GM23338 (cell line): ENCODE measurements at regions not wholly inside any gene's neighbourhood (a gene's known extent, or its start where the extent isn't known, plus 50 kb on each side); places are given as distances from the start of the nearest gene placed in this dataset.
A peak's percentile ranks its signal among the peaks of the same experiment; 100 is the strongest.

Experiments
- ATAC-seq: fragments of 200-7000 bp; cut with Tn5 transposase; 3 replicates; pipeline ENCODE4 v1.9.1; 2020
- DNase-seq: peaks from one replicate; pipeline ENCODE4 v3.0.0-alpha.2; 2015; ENCODE audit warnings: low spot score
- H2AFZ ChIP-seq: fragments of 200-600 bp; sonication (generic); 2 replicates; pipeline ENCODE4 v1.8.0; 2016; ENCODE audit warnings: antibody characterized with exemption, mild to moderate bottlenecking, moderate library complexity
- H3F3A ChIP-seq: fragments of 200-600 bp; sonication (generic); replicated peaks from 2 replicates; pipeline ENCODE4 v1.8.0; 2017; ENCODE audit warnings: antibody characterized with exemption, mixed run types, low read depth
- H3K27ac ChIP-seq: fragments of 200-600 bp; sonication (generic); 2 replicates; pipeline ENCODE4 v1.6.1; 2016; ENCODE audit warnings: low read depth
- H3K27me3 ChIP-seq: fragments of 200-600 bp; sonication (generic); 2 replicates; pipeline ENCODE4 v1.8.0; 2016; ENCODE audit warnings: mild to moderate bottlenecking, mixed run types, moderate library complexity; ENCODE audit not compliant: insufficient read depth
- H3K36me3 ChIP-seq: fragments of 200-600 bp; sonication (generic); 2 replicates; pipeline ENCODE4 v1.8.0; 2016; ENCODE audit warnings: mild to moderate bottlenecking; ENCODE audit not compliant: insufficient read depth
- H3K4me1 ChIP-seq: fragments of 200-600 bp; sonication (generic); 2 replicates; pipeline ENCODE4 v1.8.0; 2016; ENCODE audit warnings: mild to moderate bottlenecking, moderate library complexity; ENCODE audit not compliant: insufficient read depth
- H3K4me2 ChIP-seq: fragments of 200-600 bp; sonication (generic); 2 replicates; pipeline ENCODE4 v1.7.1; 2017; ENCODE audit warnings: mixed run types
- H3K4me3 ChIP-seq: fragments of 200-600 bp; sonication (generic); 2 replicates; pipeline ENCODE4 v1.6.1; 2016; ENCODE audit warnings: mixed run types
- H3K79me2 ChIP-seq: fragments of 200-600 bp; sonication (generic); replicated peaks from 2 replicates; pipeline ENCODE4 v1.8.0; 2017; ENCODE audit warnings: mild to moderate bottlenecking; ENCODE audit not compliant: insufficient read depth
- H3K9me2 ChIP-seq: fragments of 200-600 bp; sonication (generic); 2 replicates; pipeline ENCODE4 v1.8.0; 2017; ENCODE audit not compliant: insufficient read depth
- H4K20me1 ChIP-seq: fragments of 200-600 bp; sonication (generic); replicated peaks from 2 replicates; pipeline ENCODE4 v1.8.0; 2017; ENCODE audit warnings: mild to moderate bottlenecking; ENCODE audit not compliant: insufficient read depth
- H3K27ac Mint-ChIP-seq: 2 replicates; pipeline ENCODE4 v1.8.0; 2020; ENCODE audit warnings: inconsistent platforms, mild to moderate bottlenecking, moderate library complexity, mixed read lengths
- H3K27me3 Mint-ChIP-seq: 3 replicates; pipeline ENCODE4 v1.8.0; 2022; ENCODE audit warnings: low read depth, mild to moderate bottlenecking, moderate library complexity, mixed read lengths, inconsistent platforms; ENCODE audit not compliant: insufficient read depth, poor library complexity
- H3K36me3 Mint-ChIP-seq: 3 replicates; pipeline ENCODE4 v1.8.0; 2021; ENCODE audit warnings: low read depth, mild to moderate bottlenecking, inconsistent platforms, moderate library complexity, mixed read lengths
- H3K4me1 Mint-ChIP-seq: 3 replicates; pipeline ENCODE4 v1.8.0; 2020; ENCODE audit warnings: mild to moderate bottlenecking, inconsistent platforms, mixed read lengths
- H3K4me3 Mint-ChIP-seq: 3 replicates; pipeline ENCODE4 v1.8.0; 2021; ENCODE audit warnings: moderate library complexity, mild to moderate bottlenecking, inconsistent platforms, mixed read lengths
- H3K9me3 Mint-ChIP-seq: 3 replicates; pipeline ENCODE4 v1.8.0; 2020; ENCODE audit warnings: moderate library complexity, mild to moderate bottlenecking, inconsistent platforms, mixed read lengths
- CREB1 ChIP-seq: fragments of 250-450 bp; sonication (Bioruptor Pico); IDR thresholded peaks from 2 replicates; pipeline ENCODE4 v1.5.0; 2020; ENCODE audit warnings: low read depth, mild to moderate bottlenecking, moderate library complexity
- CTCF ChIP-seq, 2 experiments: fragments of 200-600 bp in 1 of 2; sonication (generic) in 1 of 2; conservative IDR thresholded peaks; 2 replicates each; pipeline versions ENCODE4 v1.5.1 to v1.6.1; 2016 to 2017; ENCODE audit warnings: antibody characterized with exemption in 2 of 2, low read depth in 2 of 2, mild to moderate bottlenecking in 2 of 2, moderate library complexity in 1 of 2
- ETS1 ChIP-seq: IDR thresholded peaks from 2 replicates; pipeline ENCODE4 v1.6.1; 2016; ENCODE audit warnings: antibody characterized with exemption
- EZH2 ChIP-seq: fragments of 200-600 bp; sonication (generic); IDR thresholded peaks from one replicate; pipeline ENCODE4 v1.8.0; 2017; ENCODE audit warnings: antibody characterized with exemption, mild to moderate bottlenecking, low read depth; ENCODE audit not compliant: unreplicated experiment
- EZH2phosphoT487 ChIP-seq: fragments of 200-600 bp; sonication (generic); IDR thresholded peaks from one replicate; pipeline ENCODE4 v1.8.1; 2018; ENCODE audit warnings: antibody characterized with exemption; ENCODE audit not compliant: unreplicated experiment
- JUNB ChIP-seq: IDR thresholded peaks from one replicate; pipeline ENCODE4 v1.6.1; 2016; ENCODE audit warnings: antibody characterized with exemption; ENCODE audit not compliant: unreplicated experiment
- NANOG ChIP-seq: IDR thresholded peaks from 2 replicates; pipeline ENCODE4 v1.6.1; 2016; ENCODE audit warnings: antibody characterized with exemption, borderline replicate concordance
- ZNF114 ChIP-seq: fragments of 250-450 bp; sonication (Bioruptor Pico); IDR thresholded peaks from 2 replicates; pipeline ENCODE4 v1.5.0; 2020; ENCODE audit warnings: mild to moderate bottlenecking, moderate library complexity
- ZNF331 ChIP-seq: fragments of 250-450 bp; sonication (Bioruptor Pico); IDR thresholded peaks from 2 replicates; pipeline ENCODE4 v1.5.0; 2020; ENCODE audit warnings: low read depth, mild to moderate bottlenecking, moderate library complexity

GRCh38 chr4:111500858-111501257, 644.4 kb upstream of the FAM241A start:
- Histone ChIP-seq H3K27ac (no peak overlapping the region), H2AFZ (no peak overlapping the region), H3F3A (no peaks in the 10 kb centered on the region), H3K79me2 (no peaks in the 10 kb centered on the region), H3K4me2 (no peak overlapping the region), H4K20me1 (no peaks in the 10 kb centered on the region), H3K4me1 (no peaks in the 10 kb centered on the region), H3K4me3 (no peak overlapping the region), H3K9me2 (no peaks in the 10 kb centered on the region), H3K36me3 (no peaks in the 10 kb centered on the region), H3K27me3 (no peaks in the 10 kb centered on the region)
- H3K4me3 Mint-ChIP-seq = no peak overlapping the region
- DNase-seq (no peak), ATAC-seq (no peak)
- H3K27me3 Mint-ChIP-seq = no peaks in the 10 kb centered on the region
- no peak for TF ChIP-seq CTCF (conservative IDR thresholded peaks at IDR 0.05; ENCODE audit: low read depth in 2 of 2)
- TF ChIP-seq EZH2phosphoT487 = no peak
- no peak for TF ChIP-seq JUNB
- TF ChIP-seq NANOG = no peak
- no peak for TF ChIP-seq ETS1
- H3K9me3 Mint-ChIP-seq = no peaks in the 10 kb centered on the region
- no peaks in the 10 kb centered on the region for H3K4me1 Mint-ChIP-seq
- H3K36me3 Mint-ChIP-seq = no peaks in the 10 kb centered on the region
- H3K27ac Mint-ChIP-seq = no peak overlapping the region

DNA sequence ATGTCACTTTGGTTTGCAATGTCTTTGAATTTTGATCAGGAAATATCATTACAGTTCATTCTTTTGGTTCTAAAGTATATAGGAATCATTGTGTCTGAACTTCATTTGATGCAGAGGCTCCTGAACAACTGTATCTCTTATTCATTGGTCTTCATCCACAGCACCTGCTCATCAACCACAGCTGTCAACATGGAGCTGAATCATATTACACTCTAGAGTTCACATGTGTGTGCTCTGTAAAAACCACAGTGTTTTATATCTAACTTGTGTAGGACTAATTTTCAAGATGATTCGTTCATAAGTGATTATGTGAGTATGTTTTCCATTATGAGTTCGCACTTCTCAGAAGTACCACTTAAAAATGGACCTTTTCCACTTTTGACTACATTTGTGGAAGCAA, 643.3 kb upstream of the FAM241A start:
- H2AFZ ChIP-seq = 0 out of 2 replicates have a peak overlapping the region, but pooled peaks have one; percentile 19
- H3K79me2 ChIP-seq = no peaks in the 10 kb centered on the region
- no peak for DNase-seq
- Mint-ChIP-seq H3K9me3 (no peaks in the 10 kb centered on the region), H3K4me1 (no peaks in the 10 kb centered on the region), H3K27me3 (no peaks in the 10 kb centered on the region), H3K4me3 (no peak overlapping the region), H3K36me3 (no peaks in the 10 kb centered on the region), H3K27ac (no peak overlapping the region)
- no peaks in the 10 kb centered on the region for H3K4me1 ChIP-seq
- TF ChIP-seq CREB1 (no peak), NANOG (no peak), EZH2 (no peak), ZNF331 (CRISPR knock-in tag) (no peak), EZH2phosphoT487 (no peak), CTCF (conservative IDR thresholded peaks at IDR 0.05; ENCODE audit: low read depth in 2 of 2) (no peak), ZNF114 (CRISPR knock-in tag) (no peak), ETS1 (no peak), JUNB (no peak)
- no peaks in the 10 kb centered on the region for H3K27me3 ChIP-seq
- no peaks in the 10 kb centered on the region for H3K36me3 ChIP-seq
- no peaks in the 10 kb centered on the region for H3F3A ChIP-seq
- no peak overlapping the region for H3K27ac ChIP-seq
- H3K9me2 ChIP-seq = no peaks in the 10 kb centered on the region
- no peaks in the 10 kb centered on the region for H4K20me1 ChIP-seq
- no peak overlapping the region for H3K4me2 ChIP-seq
- ATAC-seq = no peak
- no peak overlapping the region for H3K4me3 ChIP-seq
